ENCODE measurements at regions not wholly inside any gene's neighbourhood (a gene's known extent, or its start where the extent isn't known, plus 50 kb on each side); places are given as distances from the start of the nearest gene placed in this dataset.
"Not testable (repeated sequence)": the region's sequence is repeated elsewhere in the genome, so short reads cannot be mapped to it uniquely, and the experiment has no call there.

DNA sequence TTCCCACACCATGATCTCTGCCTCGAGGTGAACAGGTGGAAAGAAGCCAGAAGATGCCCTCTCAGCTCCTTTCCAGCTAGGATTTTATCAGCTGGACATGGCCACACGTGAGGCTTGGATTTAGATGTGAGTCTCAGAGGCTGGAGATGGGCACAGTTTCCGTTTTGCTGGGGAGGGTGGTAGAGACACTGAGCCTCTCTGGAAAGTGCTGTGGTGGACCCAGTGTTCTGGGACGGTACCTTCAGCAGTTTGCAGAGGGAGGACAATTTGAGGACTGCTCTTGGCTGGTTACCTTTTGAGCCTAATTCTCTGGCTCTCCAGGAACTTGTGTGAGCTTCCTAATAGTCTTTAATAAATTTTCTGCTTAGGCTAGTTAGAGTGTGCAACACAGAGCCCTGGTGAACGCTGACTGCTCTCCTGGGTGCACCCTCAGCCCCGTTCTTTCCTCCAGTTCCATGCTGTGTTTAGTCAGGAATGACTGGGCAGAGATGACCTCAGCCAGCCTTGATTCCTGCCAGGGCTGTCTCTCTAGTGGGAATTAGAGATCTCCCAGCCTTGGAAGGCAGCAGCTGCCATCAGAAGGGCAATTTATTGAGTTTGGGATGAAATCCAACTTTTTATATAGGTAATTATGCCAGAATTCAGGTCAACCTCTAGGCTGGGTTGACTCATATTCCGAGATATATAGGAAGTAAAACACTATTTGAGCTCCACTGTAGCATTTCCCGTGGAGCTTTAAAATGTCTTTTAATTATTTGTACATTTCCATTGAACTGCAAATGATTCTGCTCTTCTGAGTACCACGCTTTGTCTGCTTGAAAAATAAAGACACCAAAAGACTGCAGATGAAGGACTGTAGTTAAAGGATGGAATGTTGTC lies 103.9 kb downstream of the GATA3 start:
- in situ Hi-C loops (cut with MboI) = no loop called here
- Histone ChIP-seq H3K4me1 (ENCODE audit: insufficient read depth) (no peaks in the 10 kb centered on the region), H3K27me3 (replicated peaks; ENCODE audit: insufficient read depth) (no peaks in the 10 kb centered on the region), H3K4me3 (no peak overlapping the region), H3F3A (ENCODE audit: insufficient read depth) (no peaks in the 10 kb centered on the region), H3K36me3 (ENCODE audit: low read depth) (no peaks in the 10 kb centered on the region), H3K9me3 (ENCODE audit: low read depth) (no peaks in the 10 kb centered on the region), H3K27ac (no peak overlapping the region), H3K9ac (no peak overlapping the region), H3K79me2 (ENCODE audit: insufficient read depth) (no peaks in the 10 kb centered on the region), H3K9me2 (ENCODE audit: insufficient read depth) (no peaks in the 10 kb centered on the region), H2AFZ (no peak overlapping the region), H4K20me1 (ENCODE audit: insufficient read depth) (no peaks in the 10 kb centered on the region), H3K4me2 (ENCODE audit: unreplicated experiment) (no peak overlapping the region)
- no peak for DNase-seq
- WGBS, 2 experiments (ENCODE audit: low coverage in 1 of 2, low lambda C conversion rate in 2 of 2, missing lambda C conversion rate in 2 of 2) = 5 to 7% methylated on average over 9 of the region's 9 CpGs
- TF ChIP-seq EZH2phosphoT487 (IDR thresholded peaks at IDR 0.05; ENCODE audit: insufficient read depth, low read depth) (no peak), EZH2 (IDR thresholded peaks at IDR 0.05; ENCODE audit: insufficient read depth, poor library complexity, severe bottlenecking) (no peak)

DNA sequence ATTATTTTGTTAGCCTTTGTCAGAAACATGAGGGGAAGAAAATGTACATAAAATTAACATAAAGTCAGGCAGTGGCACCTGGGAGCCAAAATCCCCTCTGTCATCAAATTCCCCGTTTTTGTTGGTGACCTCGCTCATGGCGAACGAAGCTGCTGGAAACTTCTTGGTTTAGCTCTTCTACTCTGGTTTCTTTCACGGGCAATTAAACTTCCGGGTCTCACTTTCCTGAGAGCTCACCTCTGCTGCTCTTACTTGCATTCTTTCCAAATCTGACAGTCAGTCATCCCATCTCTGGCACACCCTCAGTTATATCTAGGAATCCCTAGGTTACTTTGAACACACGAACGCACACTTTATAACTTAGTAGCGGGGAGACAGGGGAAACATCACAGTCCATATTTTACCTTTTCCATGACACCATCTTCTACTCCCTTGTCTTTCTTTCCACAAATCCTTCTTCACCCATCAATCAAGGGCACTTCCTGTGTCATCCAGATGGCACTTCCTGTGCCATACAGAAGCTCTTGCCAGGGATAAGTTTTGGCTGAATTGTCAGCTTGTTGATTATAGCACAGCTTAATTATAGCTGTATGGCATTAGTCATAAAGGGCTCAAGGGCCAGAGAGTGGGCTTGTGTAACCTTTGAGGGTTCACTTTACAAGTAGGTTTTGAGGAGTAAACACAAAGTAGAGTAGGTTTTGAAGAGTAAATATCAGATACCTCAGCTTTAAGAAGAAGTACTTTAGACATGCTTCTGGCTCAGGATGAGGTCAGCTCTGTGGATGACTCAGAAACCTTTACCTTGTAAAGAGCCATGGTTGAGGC lies 105.1 kb downstream of the GATA3 start:
- Histone ChIP-seq H3K79me2 (ENCODE audit: insufficient read depth) (no peaks in the 10 kb centered on the region), H3K4me3 (no peak overlapping the region), H3K9me2 (ENCODE audit: insufficient read depth) (no peaks in the 10 kb centered on the region), H3K36me3 (ENCODE audit: low read depth) (no peaks in the 10 kb centered on the region), H3K4me1 (ENCODE audit: insufficient read depth) (no peaks in the 10 kb centered on the region), H4K20me1 (ENCODE audit: insufficient read depth) (no peaks in the 10 kb centered on the region), H2AFZ (no peak overlapping the region), H3K4me2 (ENCODE audit: unreplicated experiment) (no peak overlapping the region), H3K9me3 (ENCODE audit: low read depth) (no peaks in the 10 kb centered on the region), H3K27me3 (replicated peaks; ENCODE audit: insufficient read depth) (no peaks in the 10 kb centered on the region), H3K9ac (no peak overlapping the region), H3K27ac (no peak overlapping the region), H3F3A (ENCODE audit: insufficient read depth) (no peaks in the 10 kb centered on the region)
- TF ChIP-seq EZH2 (IDR thresholded peaks at IDR 0.05; ENCODE audit: insufficient read depth, poor library complexity, severe bottlenecking) (no peak), EZH2phosphoT487 (IDR thresholded peaks at IDR 0.05; ENCODE audit: insufficient read depth, low read depth) (no peak)
- in situ Hi-C loops (cut with MboI) = no loop called here
- no peak for DNase-seq
- WGBS, 2 experiments (ENCODE audit: low coverage in 1 of 2, low lambda C conversion rate in 2 of 2, missing lambda C conversion rate in 2 of 2) = 27 to 31% methylated on average over 9 of the region's 9 CpGs

DNA sequence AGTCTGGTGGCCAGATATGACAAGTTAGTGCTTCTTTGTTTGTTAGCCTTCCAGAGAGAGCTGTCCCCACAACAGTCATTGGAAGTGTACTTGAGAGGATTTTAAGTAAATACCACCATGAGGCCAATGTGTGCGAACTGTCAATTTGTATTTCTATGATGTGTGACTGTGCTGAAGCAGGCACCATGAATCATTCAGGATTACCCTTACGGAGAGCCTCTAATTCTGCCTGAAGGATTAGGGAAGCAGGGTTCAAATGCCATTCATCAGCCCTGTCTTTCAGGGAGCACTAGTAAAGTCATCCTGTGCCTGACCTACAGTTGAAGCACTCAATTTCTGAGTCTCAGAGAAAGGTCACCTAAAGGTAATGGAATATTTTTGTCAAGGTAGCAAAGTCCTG lies 109.3 kb downstream of the GATA3 start:
- in situ Hi-C loops (cut with MboI) = no loop called here
- H3K27me3 ChIP-seq (replicated peaks; ENCODE audit: insufficient read depth) = no peaks in the 10 kb centered on the region
- H3K9me3 ChIP-seq (ENCODE audit: low read depth) = no peaks in the 10 kb centered on the region
- H3K36me3 ChIP-seq (ENCODE audit: low read depth) = no peaks in the 10 kb centered on the region
- TF ChIP-seq EZH2phosphoT487 (IDR thresholded peaks at IDR 0.05; ENCODE audit: insufficient read depth, low read depth) = no peak
- TF ChIP-seq EZH2 (IDR thresholded peaks at IDR 0.05; ENCODE audit: insufficient read depth, poor library complexity, severe bottlenecking) = no peak
- 27 to 29% methylated on average over 2 of the region's 2 CpGs for WGBS, 2 experiments (ENCODE audit: low coverage in 1 of 2, low lambda C conversion rate in 2 of 2, missing lambda C conversion rate in 2 of 2)
- H2AFZ ChIP-seq = no peak overlapping the region
- DNase-seq = no peak
- H3K4me1 ChIP-seq (ENCODE audit: insufficient read depth) = no peaks in the 10 kb centered on the region
- no peak overlapping the region for H3K9ac ChIP-seq
- H3K27ac ChIP-seq = no peak overlapping the region
- H3K9me2 ChIP-seq (ENCODE audit: insufficient read depth) = no peaks in the 10 kb centered on the region
- no peaks in the 10 kb centered on the region for H3F3A ChIP-seq (ENCODE audit: insufficient read depth)
- H4K20me1 ChIP-seq (ENCODE audit: insufficient read depth) = no peaks in the 10 kb centered on the region
- H3K4me3 ChIP-seq = no peak overlapping the region
- H3K79me2 ChIP-seq (ENCODE audit: insufficient read depth) = no peaks in the 10 kb centered on the region
- H3K4me2 ChIP-seq (ENCODE audit: unreplicated experiment) = no peak overlapping the region

DNA sequence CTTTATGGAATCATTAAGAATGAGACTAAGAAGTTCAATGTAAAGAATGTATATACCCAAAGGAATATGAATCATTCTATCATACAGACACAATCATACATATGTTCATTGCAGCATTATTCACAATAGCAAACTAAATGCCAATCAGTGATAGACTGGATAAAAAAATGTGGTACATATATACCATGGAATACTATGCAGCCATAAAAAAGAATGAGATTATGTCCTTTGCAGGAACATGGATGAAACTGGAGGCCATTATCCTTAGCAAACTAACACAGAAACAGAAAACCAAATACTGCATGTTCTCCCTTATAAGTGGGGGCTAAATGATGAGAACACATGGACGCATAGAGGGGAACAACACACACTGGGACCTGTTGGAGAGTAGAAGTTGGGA lies 110.2 kb downstream of the GATA3 start:
- H3K9me3 ChIP-seq (ENCODE audit: low read depth); H3K27ac ChIP-seq; DNase-seq; H3K4me1 ChIP-seq (ENCODE audit: insufficient read depth); H3K9ac ChIP-seq; H3K4me2 ChIP-seq (ENCODE audit: unreplicated experiment); H4K20me1 ChIP-seq (ENCODE audit: insufficient read depth); H3K27me3 ChIP-seq (replicated peaks; ENCODE audit: insufficient read depth); H3K79me2 ChIP-seq (ENCODE audit: insufficient read depth); H3K9me2 ChIP-seq (ENCODE audit: insufficient read depth); H3K4me3 ChIP-seq; H2AFZ ChIP-seq; H3F3A ChIP-seq (ENCODE audit: insufficient read depth); in situ Hi-C loops (cut with MboI); H3K36me3 ChIP-seq (ENCODE audit: low read depth): not testable (repeated sequence)
- 9 to 18% methylated on average over 1 of the region's 1 CpG for WGBS, 2 experiments (ENCODE audit: low coverage in 1 of 2, low lambda C conversion rate in 2 of 2, missing lambda C conversion rate in 2 of 2)
